ENCODE measurements at regions not wholly inside any gene's neighbourhood (a gene's known extent, or its start where the extent isn't known, plus 50 kb on each side); places are given as distances from the start of the nearest gene placed in this dataset.

- TF ChIP-seq GATA2 (IDR thresholded peaks at IDR 0.05; ENCODE audit: low read depth, low read length) (no peak), GATA3 (IDR thresholded peaks at IDR 0.05; ENCODE audit: low read depth, low read length) (no peak)
Measured at GRCh38 chr10:59960751-59961150, 54.4 kb upstream of the CCDC6 start.

Measured in SH-SY5Y (cell line).